Panc1 (cell line): ENCODE measurements at regions not wholly inside any gene's neighbourhood (a gene's known extent, or its start where the extent isn't known, plus 50 kb on each side); places are given as distances from the start of the nearest gene placed in this dataset.

Experiments used
- ATAC-seq: fragments of 200-7000 bp; cut with Tn5 transposase; 2 replicates; pipeline ENCODE4 v1.9.1; 2020; ENCODE audit warnings: mild to moderate bottlenecking, moderate library complexity
- BruUV-seq: library from RNA; stranded (reverse); fragments of 400-500 nt; replicated peaks from 2 replicates; lab custom pipeline; 2021; lab: Mats Ljungman, UMichigan
- CTCF ChIA-PET: fragments of 300-600 bp; sonication (Branson Sonifier 250); formaldehyde crosslinking; loops from one replicate; lab custom pipeline; 2022; ENCODE audit warnings: antibody characterized with exemption; lab: Charles Lee
- POLR2A ChIA-PET: fragments of 300-600 bp; sonication (Branson Sonifier 250); formaldehyde crosslinking; loops from one replicate; lab custom pipeline; 2022; ENCODE audit warnings: antibody characterized with exemption; lab: Charles Lee
- DNase-seq: peaks from one replicate; pipeline ENCODE4 v3.0.0-alpha.2; 2010; ENCODE audit warnings: low read depth, low spot score
- H3K27ac ChIP-seq: 2 replicates; pipeline ENCODE4 v1.5.1; 2011; ENCODE audit warnings: mild to moderate bottlenecking, low read length, inconsistent platforms
- H3K27me3 ChIP-seq: fragments of 200-500 bp; sonication (Bioruptor generic); 2 replicates; pipeline ENCODE4 v1.6.0; 2014; ENCODE audit warnings: low read length, inconsistent platforms; ENCODE audit not compliant: control insufficient read depth, insufficient read depth
- H3K36me3 ChIP-seq: fragments of 200-500 bp; sonication (Bioruptor generic); 2 replicates; pipeline ENCODE4 v1.5.1; 2014; ENCODE audit warnings: inconsistent platforms, mild to moderate bottlenecking, low read length, moderate library complexity; ENCODE audit not compliant: control insufficient read depth, insufficient read depth
- H3K4me1 ChIP-seq: 2 replicates; pipeline ENCODE4 v1.5.1; 2011; ENCODE audit warnings: inconsistent platforms, mild to moderate bottlenecking, low read length, moderate library complexity; ENCODE audit not compliant: control insufficient read depth, insufficient read depth
- H3K4me3 ChIP-seq, 2 experiments: 2 replicates each; pipeline ENCODE4 v1.5.1; 2011 to 2012; ENCODE audit warnings: low read depth in 2 of 2, low read length in 2 of 2, mild to moderate bottlenecking in 2 of 2, inconsistent platforms in 1 of 2, moderate library complexity in 1 of 2
- H3K9me3 ChIP-seq: fragments of 200-500 bp; sonication (Bioruptor generic); 2 replicates; pipeline ENCODE4 v1.5.1; 2014; ENCODE audit warnings: low read depth, mild to moderate bottlenecking, inconsistent platforms, low read length, moderate library complexity; ENCODE audit not compliant: control insufficient read depth, insufficient read depth
- CTCF ChIP-seq: fragments of 450-650 bp; IDR thresholded peaks from 2 replicates; pipeline ENCODE4 v1.5.1; 2017; ENCODE audit warnings: mild to moderate bottlenecking
- POLR2AphosphoS5 ChIP-seq: IDR thresholded peaks from 2 replicates; pipeline ENCODE4 v1.6.1; 2012; ENCODE audit warnings: mild to moderate bottlenecking, low read depth, low read length, moderate library complexity
- SIN3A ChIP-seq: IDR thresholded peaks from 2 replicates; pipeline ENCODE4 v1.6.1; 2012; ENCODE audit warnings: low read depth, mild to moderate bottlenecking, low read length, moderate library complexity, borderline replicate concordance; ENCODE audit not compliant: insufficient read depth
- TCF7L2 ChIP-seq: IDR thresholded peaks from 2 replicates; pipeline ENCODE4 v1.6.1; 2011; ENCODE audit warnings: mild to moderate bottlenecking, low read depth, low read length, inconsistent platforms
- in situ Hi-C: cut with HindIII; loops from 2 replicates; pipeline ENCODE4 v1.10.0; 2016; ENCODE audit warnings: low sequenced_read_pairs, low pct_unique_long_range_greater_than_20kb
- intact Hi-C: fragments of 100-400 bp; cut with micrococcal nuclease; formaldehyde crosslinking; loops from one replicate; pipeline ENCODE4 v1.10.0; 2022; ENCODE audit not compliant: unreplicated experiment
- TF ChIP-seq, protein P1 (sequence below), 2 experiments: IDR thresholded peaks; 2 replicates each; pipeline ENCODE4 v1.6.1; 2011 to 2012; ENCODE audit warnings: low read depth in 2 of 2, control low read depth in 1 of 2, low read length in 1 of 2, mild to moderate bottlenecking in 1 of 2, moderate library complexity in 1 of 2; ENCODE audit not compliant: insufficient read depth in 1 of 2

DNA sequence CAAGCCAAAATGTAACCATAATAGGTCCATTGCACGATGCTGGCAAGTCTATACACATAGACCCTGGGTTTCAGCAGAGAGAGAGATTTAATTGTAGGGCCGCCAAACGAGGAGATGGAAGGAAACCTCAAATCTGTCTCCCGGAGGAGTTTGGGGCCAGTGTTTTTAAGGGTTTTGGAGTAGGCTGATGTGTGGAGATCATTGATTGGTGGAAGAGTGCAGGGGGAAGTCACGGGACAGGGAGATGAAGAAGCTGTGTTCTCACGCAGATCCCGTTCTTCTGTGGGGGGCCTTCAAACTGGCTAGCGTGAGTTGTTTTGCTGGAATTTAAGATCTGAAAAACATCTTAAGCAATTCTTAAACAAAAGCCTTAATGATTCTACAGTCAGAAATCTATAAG, 84.8 kb downstream of the KATNIP start:
- in situ Hi-C loops (no loop called here), intact Hi-C loops (no loop called here)
- TF ChIP-seq, protein P1, sequence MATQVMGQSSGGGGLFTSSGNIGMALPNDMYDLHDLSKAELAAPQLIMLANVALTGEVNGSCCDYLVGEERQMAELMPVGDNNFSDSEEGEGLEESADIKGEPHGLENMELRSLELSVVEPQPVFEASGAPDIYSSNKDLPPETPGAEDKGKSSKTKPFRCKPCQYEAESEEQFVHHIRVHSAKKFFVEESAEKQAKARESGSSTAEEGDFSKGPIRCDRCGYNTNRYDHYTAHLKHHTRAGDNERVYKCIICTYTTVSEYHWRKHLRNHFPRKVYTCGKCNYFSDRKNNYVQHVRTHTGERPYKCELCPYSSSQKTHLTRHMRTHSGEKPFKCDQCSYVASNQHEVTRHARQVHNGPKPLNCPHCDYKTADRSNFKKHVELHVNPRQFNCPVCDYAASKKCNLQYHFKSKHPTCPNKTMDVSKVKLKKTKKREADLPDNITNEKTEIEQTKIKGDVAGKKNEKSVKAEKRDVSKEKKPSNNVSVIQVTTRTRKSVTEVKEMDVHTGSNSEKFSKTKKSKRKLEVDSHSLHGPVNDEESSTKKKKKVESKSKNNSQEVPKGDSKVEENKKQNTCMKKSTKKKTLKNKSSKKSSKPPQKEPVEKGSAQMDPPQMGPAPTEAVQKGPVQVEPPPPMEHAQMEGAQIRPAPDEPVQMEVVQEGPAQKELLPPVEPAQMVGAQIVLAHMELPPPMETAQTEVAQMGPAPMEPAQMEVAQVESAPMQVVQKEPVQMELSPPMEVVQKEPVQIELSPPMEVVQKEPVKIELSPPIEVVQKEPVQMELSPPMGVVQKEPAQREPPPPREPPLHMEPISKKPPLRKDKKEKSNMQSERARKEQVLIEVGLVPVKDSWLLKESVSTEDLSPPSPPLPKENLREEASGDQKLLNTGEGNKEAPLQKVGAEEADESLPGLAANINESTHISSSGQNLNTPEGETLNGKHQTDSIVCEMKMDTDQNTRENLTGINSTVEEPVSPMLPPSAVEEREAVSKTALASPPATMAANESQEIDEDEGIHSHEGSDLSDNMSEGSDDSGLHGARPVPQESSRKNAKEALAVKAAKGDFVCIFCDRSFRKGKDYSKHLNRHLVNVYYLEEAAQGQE (IDR thresholded peaks at IDR 0.05; ENCODE audit: insufficient read depth in 1 of 2, low read depth in 2 of 2, low read length in 1 of 2), result no peak
- TF ChIP-seq CTCF, result no peak
- no peak for TF ChIP-seq SIN3A
- no peak for TF ChIP-seq TCF7L2
- no peak for TF ChIP-seq POLR2AphosphoS5

GRCh38 chr16:27636453-27637240, 86.7 kb downstream of the KATNIP start:
- no TSS peak for BruUV-seq
- POLR2A ChIA-PET, result interaction anchor here (0.6 kb wide), 1 partner anchor 352 kb away, joined by 5 read pairs; no protein-coding TSS in a partner anchor
- Histone ChIP-seq H3K9me3 (no peaks in the 10 kb centered on the region), H3K27ac (no peak overlapping the region), H3K4me1 (no peaks in the 10 kb centered on the region), H3K27me3 (no peaks in the 10 kb centered on the region), H3K4me3 (no peak overlapping the region), H3K36me3 (no peaks in the 10 kb centered on the region)
- CTCF ChIA-PET, result no interaction called here
- TF ChIP-seq SIN3A, result no peak
- TF ChIP-seq, protein P1 (IDR thresholded peaks at IDR 0.05; ENCODE audit: insufficient read depth in 1 of 2, low read depth in 2 of 2, low read length in 1 of 2), result no peak
- TF ChIP-seq POLR2AphosphoS5, result no peak
- TF ChIP-seq CTCF, result no peak
- TF ChIP-seq TCF7L2, result no peak
- in situ Hi-C loops, result no loop called here
- DNase-seq (no peak), ATAC-seq (peak; percentile 20; the same call in 1 of the 2 replicates)
- intact Hi-C loops, result no loop called here

More for the DNA sequence above, 84.8 kb downstream of the KATNIP start:
- DNase-seq (no peak), ATAC-seq (no peak)
- Histone ChIP-seq H3K9me3 (no peaks in the 10 kb centered on the region), H3K4me1 (no peaks in the 10 kb centered on the region), H3K36me3 (no peaks in the 10 kb centered on the region), H3K27ac (no peak overlapping the region), H3K27me3 (no peaks in the 10 kb centered on the region), H3K4me3 (no peak overlapping the region)
- ChIA-PET CTCF (no interaction called here), POLR2A (no interaction called here)
- no TSS peak for BruUV-seq
